ENCODE measurements at regions not wholly inside any gene's neighbourhood (a gene's known extent, or its start where the extent isn't known, plus 50 kb on each side); places are given as distances from the start of the nearest gene placed in this dataset.

DNA sequence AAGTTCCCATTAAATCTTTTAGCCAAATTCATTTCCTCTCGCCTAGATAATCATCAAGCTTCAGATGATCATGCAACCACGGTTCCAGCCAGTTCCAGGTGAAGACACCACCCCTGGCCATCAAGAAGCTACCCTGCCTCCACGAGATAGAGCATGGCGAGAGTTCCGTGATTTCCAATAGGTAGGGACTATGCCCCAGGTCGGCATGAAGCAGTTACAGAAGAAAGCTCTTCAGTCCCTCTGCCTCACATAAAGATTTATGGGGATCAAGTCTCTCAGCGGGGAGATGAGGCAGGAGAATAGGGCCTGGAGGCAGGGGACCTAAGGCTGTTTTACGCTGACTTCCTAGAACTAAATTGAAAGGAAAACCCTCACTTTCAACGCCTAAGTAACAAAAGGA, 183.9 kb downstream of the OR13H1 start:
- TF ChIP-seq POLR2AphosphoS5 (IDR thresholded peaks at IDR 0.05) (no peak), POLR2A (IDR thresholded peaks at IDR 0.05; ENCODE audit: low read depth) (no peak), EP300 (IDR thresholded peaks at IDR 0.05) (no peak)
- TF ChIP-seq, protein P1, sequence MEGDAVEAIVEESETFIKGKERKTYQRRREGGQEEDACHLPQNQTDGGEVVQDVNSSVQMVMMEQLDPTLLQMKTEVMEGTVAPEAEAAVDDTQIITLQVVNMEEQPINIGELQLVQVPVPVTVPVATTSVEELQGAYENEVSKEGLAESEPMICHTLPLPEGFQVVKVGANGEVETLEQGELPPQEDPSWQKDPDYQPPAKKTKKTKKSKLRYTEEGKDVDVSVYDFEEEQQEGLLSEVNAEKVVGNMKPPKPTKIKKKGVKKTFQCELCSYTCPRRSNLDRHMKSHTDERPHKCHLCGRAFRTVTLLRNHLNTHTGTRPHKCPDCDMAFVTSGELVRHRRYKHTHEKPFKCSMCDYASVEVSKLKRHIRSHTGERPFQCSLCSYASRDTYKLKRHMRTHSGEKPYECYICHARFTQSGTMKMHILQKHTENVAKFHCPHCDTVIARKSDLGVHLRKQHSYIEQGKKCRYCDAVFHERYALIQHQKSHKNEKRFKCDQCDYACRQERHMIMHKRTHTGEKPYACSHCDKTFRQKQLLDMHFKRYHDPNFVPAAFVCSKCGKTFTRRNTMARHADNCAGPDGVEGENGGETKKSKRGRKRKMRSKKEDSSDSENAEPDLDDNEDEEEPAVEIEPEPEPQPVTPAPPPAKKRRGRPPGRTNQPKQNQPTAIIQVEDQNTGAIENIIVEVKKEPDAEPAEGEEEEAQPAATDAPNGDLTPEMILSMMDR (IDR thresholded peaks at IDR 0.05): no peak
